ENCODE measurements at regions not wholly inside any gene's neighbourhood (a gene's known extent, or its start where the extent isn't known, plus 50 kb on each side); places are given as distances from the start of the nearest gene placed in this dataset.
A peak's percentile ranks its signal among the peaks of the same experiment; 100 is the strongest.
"Not testable (repeated sequence)": the region's sequence is repeated elsewhere in the genome, so short reads cannot be mapped to it uniquely, and the experiment has no call there.

DNA sequence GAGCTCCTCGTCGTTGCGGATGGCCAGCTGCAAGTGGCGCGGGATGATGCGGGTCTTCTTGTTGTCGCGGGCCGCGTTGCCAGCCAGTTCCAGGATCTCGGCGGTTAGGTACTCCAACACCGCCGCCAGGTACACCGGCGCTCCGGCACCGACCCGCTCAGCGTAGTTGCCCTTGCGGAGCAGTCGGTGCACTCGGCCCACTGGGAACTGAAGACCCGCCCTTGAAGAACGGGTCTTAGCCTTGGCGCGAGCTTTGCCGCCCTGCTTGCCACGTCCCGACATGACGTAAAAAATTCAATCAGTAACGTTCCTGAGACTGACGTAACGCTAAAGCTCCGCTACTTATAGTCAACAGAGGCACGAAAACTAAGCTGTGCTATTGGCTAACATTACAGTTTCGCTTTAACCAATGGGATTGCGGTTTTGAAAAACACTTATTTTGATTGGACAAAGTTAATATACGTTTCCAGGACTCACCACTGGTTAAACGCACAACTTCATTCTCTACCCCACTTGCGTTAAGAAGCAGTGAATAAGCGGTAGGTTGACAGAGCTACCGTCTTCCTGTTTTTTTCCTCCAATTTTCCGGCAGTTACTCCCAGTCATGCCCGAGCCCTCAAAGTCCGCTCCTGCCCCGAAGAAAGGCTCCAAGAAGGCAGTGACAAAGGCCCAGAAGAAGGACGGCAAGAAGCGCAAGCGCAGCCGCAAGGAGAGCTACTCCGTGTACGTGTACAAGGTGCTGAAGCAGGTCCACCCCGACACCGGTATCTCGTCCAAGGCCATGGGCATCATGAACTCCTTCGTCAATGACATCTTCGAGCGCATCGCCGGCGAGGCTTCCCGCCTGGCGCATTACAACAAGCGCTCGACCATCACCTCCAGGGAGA, 73.9 kb downstream of the OR2B2 start:
- peak; percentile 98 for DNase-seq (ENCODE audit: low read depth)
- H3K4me3 ChIP-seq (ENCODE audit: low read depth, low read length): peak overlapping the region; percentile 69
- TF ChIP-seq, protein P1, sequence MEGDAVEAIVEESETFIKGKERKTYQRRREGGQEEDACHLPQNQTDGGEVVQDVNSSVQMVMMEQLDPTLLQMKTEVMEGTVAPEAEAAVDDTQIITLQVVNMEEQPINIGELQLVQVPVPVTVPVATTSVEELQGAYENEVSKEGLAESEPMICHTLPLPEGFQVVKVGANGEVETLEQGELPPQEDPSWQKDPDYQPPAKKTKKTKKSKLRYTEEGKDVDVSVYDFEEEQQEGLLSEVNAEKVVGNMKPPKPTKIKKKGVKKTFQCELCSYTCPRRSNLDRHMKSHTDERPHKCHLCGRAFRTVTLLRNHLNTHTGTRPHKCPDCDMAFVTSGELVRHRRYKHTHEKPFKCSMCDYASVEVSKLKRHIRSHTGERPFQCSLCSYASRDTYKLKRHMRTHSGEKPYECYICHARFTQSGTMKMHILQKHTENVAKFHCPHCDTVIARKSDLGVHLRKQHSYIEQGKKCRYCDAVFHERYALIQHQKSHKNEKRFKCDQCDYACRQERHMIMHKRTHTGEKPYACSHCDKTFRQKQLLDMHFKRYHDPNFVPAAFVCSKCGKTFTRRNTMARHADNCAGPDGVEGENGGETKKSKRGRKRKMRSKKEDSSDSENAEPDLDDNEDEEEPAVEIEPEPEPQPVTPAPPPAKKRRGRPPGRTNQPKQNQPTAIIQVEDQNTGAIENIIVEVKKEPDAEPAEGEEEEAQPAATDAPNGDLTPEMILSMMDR (conservative IDR thresholded peaks at IDR 0.05; ENCODE audit: low read depth, low read length): no peak

DNA sequence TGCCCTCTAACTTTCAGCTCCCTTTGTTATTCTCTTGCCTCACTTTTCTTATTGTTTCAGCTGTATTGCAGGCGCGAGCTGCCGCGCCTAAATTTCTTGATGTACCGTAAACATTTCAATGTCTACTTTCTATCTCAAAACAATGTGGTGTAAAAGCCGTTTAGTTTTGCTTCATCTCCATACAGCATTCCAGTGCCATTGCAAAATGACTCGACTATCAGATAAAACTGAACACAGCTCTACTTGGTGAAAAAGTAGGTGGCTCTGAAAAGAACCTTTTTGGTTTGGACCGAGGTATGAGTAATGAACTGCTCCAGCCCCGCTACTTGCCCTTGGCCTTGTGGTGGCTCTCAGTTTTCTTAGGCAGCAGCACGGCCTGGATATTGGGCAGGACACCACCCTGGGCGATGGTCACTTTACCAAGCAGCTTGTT, 74.6 kb downstream of the OR2B2 start:
- DNase-seq (ENCODE audit: low read depth): no peak
- TF ChIP-seq, protein P1 (conservative IDR thresholded peaks at IDR 0.05; ENCODE audit: low read depth, low read length): no peak
- peak overlapping the region; percentile 69 for H3K4me3 ChIP-seq (ENCODE audit: low read depth, low read length)

DNA sequence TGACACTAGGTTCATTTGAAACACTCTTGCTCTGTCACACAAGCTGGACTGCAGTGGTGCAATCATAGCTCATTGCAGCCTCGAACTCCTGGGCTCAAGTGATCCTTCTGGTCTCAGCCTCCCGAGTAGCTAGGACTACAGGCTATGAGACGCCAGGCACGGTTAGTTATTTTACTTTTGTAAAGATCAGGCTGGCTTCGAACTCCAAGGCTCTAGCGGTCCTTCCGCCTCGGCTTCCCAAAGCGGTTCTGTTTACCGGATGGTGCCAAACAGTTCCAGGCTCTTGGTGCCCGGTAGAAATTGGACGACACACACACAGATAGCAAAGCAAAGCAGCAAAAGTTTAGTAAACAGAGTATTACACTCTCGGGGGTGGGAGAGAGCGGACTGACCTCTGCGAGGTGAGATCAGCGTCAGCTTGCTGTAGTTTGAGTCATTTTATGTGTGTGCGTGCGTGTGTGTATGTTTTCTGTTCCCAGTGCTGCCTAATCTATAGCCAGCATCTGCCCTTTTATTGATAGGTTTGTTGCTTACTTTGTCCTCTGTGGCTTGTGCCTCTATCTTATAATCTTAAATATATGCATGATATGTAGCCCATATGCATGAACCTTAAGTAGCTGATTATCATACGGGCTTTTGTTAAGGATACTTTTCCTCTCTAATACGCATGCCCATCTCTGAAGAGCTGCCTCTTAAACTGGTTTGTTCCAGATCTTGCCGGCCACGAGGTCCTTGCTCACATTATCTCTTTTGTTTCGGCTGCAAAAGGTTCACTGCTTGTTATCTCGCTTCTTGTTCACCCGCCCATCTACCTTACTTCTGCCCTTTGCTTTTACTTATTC, 75.2 kb downstream of the OR2B2 start:
- H3K4me3 ChIP-seq (ENCODE audit: low read depth, low read length): peak overlapping the region; percentile 69
- DNase-seq (ENCODE audit: low read depth): peak; percentile 71
- TF ChIP-seq, protein P1 (conservative IDR thresholded peaks at IDR 0.05; ENCODE audit: low read depth, low read length): no peak

DNA sequence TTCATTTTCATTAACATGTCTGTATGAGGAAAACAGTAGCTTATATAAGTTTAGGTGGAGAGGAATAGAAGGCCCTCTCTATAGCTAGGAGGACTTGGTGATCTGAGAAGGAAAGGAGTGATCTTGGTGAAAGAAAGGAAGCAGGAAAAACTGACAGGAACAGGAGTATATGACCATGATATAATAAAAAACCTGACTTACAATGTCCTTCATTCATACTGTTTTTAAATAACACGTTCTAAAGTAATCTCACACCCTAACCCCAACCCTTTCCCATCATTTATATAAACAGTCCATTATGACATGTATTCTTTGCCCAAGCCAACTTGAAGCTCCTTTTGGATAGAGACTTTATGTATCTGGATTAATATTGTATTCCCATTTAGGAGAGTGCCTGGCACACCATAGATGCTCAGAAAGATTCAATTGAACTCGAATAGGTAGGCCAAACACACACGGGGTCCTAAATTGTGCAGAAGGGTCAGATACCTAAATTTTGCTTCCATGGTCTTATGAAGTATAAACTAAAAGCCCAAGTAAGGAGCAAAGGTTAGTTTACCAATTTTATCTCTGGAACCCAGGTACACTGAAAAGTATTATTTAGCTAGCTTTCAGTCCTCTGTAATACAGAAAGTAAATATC, 75.9 kb downstream of the OR2B2 start:
- DNase-seq (ENCODE audit: low read depth): no peak
- TF ChIP-seq, protein P1 (conservative IDR thresholded peaks at IDR 0.05; ENCODE audit: low read depth, low read length): no peak
- peak overlapping the region; percentile 69 for H3K4me3 ChIP-seq (ENCODE audit: low read depth, low read length)

DNA sequence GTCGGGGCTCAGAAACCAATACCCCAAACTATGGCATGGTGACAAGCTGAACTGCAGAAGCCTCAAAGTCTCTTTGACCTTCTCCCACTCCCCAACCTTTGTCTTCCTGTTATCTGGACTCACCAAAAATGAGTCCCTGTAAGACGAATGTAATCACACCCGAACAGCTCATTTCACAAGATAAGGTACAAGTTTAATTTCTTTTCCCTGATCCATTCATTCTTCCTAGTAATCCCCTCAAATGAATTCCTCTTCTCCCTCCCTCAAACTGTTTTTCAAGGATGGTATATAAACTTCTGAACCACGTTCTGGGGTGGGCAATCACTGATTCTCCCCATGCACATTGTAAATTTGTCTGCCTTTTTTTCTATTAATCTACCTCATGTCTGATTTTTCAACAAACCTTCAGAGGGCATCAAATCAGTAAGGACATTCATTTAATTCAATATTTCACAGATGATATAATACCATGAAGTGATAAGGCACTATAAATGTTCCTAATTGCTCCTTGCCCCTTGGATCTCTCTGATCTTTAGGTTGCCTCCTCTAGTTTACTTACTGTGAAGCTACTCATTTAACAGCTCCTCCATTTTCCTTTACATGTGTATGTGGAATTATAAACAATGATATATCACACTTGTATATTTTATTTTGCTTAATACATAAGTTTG, 77.2 kb downstream of the OR2B2 start:
- no peak overlapping the region for H3K4me3 ChIP-seq (ENCODE audit: low read depth, low read length)
- no peak for DNase-seq (ENCODE audit: low read depth)
- TF ChIP-seq, protein P1 (conservative IDR thresholded peaks at IDR 0.05; ENCODE audit: low read depth, low read length): no peak

DNA sequence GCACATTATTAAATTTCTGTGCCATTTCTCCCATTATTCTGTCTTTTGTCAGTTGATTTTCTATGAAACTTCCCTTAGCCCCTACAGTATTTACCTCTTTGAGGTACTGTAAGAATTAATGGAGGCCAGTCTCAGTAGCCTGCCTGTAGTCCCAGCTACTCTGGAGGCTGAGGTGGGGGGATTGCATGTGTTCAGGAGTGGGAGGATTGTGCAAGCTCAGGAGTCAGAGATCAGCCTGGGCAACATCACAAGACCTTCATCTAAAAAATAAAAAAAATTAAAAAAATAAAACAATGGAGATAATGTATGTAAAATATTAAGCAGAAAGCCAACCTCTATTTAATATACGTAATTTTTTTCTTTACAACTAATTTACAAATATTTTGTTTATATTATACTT, 77.8 kb downstream of the OR2B2 start:
- H3K4me3 ChIP-seq (ENCODE audit: low read depth, low read length): no peak overlapping the region
- TF ChIP-seq, protein P1 (conservative IDR thresholded peaks at IDR 0.05; ENCODE audit: low read depth, low read length): no peak
- no peak for DNase-seq (ENCODE audit: low read depth)

DNA sequence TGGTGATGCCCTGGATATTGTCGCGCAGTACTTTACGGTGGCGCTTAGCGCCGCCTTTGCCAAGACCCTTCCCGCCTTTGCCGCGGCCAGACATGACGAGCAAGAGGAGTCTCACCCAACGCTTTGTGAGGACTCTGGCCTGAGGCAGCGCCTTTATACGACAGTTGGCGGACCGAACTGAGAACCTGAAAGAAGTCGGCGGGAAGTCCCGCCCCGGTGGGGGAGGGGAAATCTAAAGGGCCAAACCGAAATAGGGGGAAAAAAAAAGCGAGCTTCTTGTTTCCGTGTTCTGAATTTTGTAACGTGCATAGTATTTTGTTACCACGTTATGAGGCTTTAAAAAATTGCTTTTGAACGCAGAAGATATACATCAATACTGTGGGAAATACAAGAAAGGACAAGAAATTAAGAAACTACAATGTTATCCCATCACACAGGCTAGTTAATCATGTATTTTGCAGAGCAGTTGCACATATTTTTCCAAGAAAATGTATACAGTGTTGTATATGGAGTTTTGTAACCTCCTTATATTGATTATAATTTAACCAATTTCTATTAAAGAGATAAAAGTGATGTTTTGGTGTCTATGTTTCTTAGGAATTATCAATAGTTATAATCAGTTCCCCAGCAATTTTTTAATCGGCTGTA, 80.6 kb downstream of the OR2B2 start:
- DNase-seq (ENCODE audit: low read depth): not testable (repeated sequence)
- H3K4me3 ChIP-seq (ENCODE audit: low read depth, low read length): peak overlapping the region; percentile 59

DNA sequence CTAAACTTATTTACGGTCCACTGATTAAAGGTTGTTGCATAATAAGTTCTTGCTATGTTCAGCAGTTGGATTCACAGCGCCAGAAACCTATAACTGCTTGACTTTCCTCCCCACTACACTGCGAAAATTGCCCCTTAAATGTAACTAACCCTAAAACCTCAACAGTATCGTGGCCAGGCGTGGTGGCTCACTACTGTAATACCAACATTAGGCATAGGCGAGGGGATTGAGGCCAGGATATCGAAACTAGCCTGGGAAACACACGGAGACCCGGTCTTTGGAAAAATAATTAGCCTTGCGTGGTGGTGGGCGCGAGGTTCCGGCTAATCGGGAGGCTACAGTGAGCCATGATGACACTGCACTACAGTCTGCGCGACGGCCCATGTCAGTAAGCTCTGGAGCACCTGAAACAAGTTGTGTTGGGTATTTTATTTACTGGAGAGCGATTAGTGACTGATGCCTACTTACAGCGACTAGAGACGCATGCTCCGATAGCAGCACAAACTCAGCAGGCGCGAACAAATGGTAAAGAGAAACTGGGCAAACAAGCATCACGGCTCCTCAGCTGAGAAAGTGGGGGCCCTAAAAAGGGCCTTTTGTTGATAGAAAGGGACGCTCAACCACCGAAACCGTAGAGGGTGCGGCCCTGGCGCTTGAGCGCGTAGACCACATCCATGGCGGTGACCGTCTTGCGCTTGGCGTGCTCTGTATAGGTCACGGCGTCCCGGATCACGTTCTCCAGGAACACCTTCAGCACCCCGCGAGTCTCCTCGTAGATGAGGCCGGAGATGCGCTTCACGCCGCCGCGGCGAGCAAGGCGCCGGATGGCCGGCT, 81.4 kb downstream of the OR2B2 start:
- peak overlapping the region; percentile 59 for H3K4me3 ChIP-seq (ENCODE audit: low read depth, low read length)
- not testable (repeated sequence) for DNase-seq (ENCODE audit: low read depth)
